MCF 10A (cell line): ENCODE measurements at regions not wholly inside any gene's neighbourhood (a gene's known extent, or its start where the extent isn't known, plus 50 kb on each side); places are given as distances from the start of the nearest gene placed in this dataset.

ENCODE experiments used
- BruUV-seq: library from RNA; stranded (reverse); fragments of 400-500 nt; replicated peaks from 2 replicates; lab custom pipeline; 2021; lab: Mats Ljungman, UMichigan
- CTCF ChIA-PET: fragments of 300-600 bp; sonication (Branson Sonifier 250); formaldehyde crosslinking; extraction: SDS; loops from one replicate; lab custom pipeline; 2021; ENCODE audit warnings: antibody characterized with exemption, inconsistent platforms; lab: Yijun Ruan, JAX
- POLR2A ChIA-PET: fragments of 300-600, 350-650 bp; sonication (Branson Sonifier 250); formaldehyde crosslinking; extraction: SDS; loops from one replicate; lab custom pipeline; 2020; ENCODE audit warnings: antibody characterized with exemption, inconsistent platforms; lab: Yijun Ruan, JAX
- DNase-seq: peaks from one replicate; pipeline ENCODE4 v3.0.0-alpha.2; 2018; ENCODE audit not compliant: unreplicated experiment
- H3K27ac Mint-ChIP-seq: one replicate; pipeline ENCODE4 v1.8.0; 2022; ENCODE audit warnings: mild to moderate bottlenecking, low read depth, mixed read lengths; ENCODE audit not compliant: unreplicated experiment
- H3K27me3 Mint-ChIP-seq: one replicate; pipeline ENCODE4 v1.8.0; 2022; ENCODE audit warnings: mixed read lengths; ENCODE audit not compliant: insufficient read depth, unreplicated experiment
- H3K36me3 Mint-ChIP-seq: one replicate; pipeline ENCODE4 v1.8.0; 2022; ENCODE audit warnings: mild to moderate bottlenecking, moderate library complexity, mixed read lengths; ENCODE audit not compliant: insufficient read depth, unreplicated experiment
- H3K4me1 Mint-ChIP-seq: one replicate; pipeline ENCODE4 v1.8.0; 2022; ENCODE audit warnings: mixed read lengths; ENCODE audit not compliant: insufficient read depth, unreplicated experiment
- H3K4me3 Mint-ChIP-seq: one replicate; pipeline ENCODE4 v1.8.0; 2022; ENCODE audit warnings: mild to moderate bottlenecking, moderate library complexity, mixed read lengths; ENCODE audit not compliant: unreplicated experiment
- H3K9me3 Mint-ChIP-seq: one replicate; pipeline ENCODE4 v1.8.0; 2022; ENCODE audit warnings: mixed read lengths; ENCODE audit not compliant: unreplicated experiment
- CTCF ChIP-seq: fragments of 200-600 bp; IDR thresholded peaks from one replicate; pipeline ENCODE4 v1.8.0; 2022; ENCODE audit warnings: antibody characterized with exemption, mild to moderate bottlenecking; ENCODE audit not compliant: unreplicated experiment
- intact Hi-C: fragments of 100-400 bp; cut with micrococcal nuclease; formaldehyde crosslinking; loops from 2 replicates; pipeline ENCODE4 v1.14.1; 2022

GRCh38 chr10:121338206-121338980, 259.9 kb downstream of the FGFR2 start:
- H3K4me3 Mint-ChIP-seq = no peak overlapping the region
- DNase-seq = no peak
- H3K36me3 Mint-ChIP-seq = no peaks in the 10 kb centered on the region
- H3K4me1 Mint-ChIP-seq = peaks cover 6% of the 10 kb centered on the region
- no peaks in the 10 kb centered on the region for H3K27me3 Mint-ChIP-seq
- H3K9me3 Mint-ChIP-seq = no peaks in the 10 kb centered on the region
- BruUV-seq = no TSS peak
- no peak overlapping the region for H3K27ac Mint-ChIP-seq
- intact Hi-C loops = no loop called here
- no peak for TF ChIP-seq CTCF
- POLR2A ChIA-PET = interaction anchor here (0.8 kb wide), 1 partner anchor 13 kb away, joined by 3 read pairs; no protein-coding TSS in a partner anchor
- CTCF ChIA-PET = interaction anchor here (0.7 to 1.0 kb wide), 2 partner anchors 26 to 80 kb away, joined by 3 read pairs; no protein-coding TSS in a partner anchor

- BruUV-seq = no TSS peak
- H3K27ac Mint-ChIP-seq = no peak overlapping the region
Observed at GRCh38 chr10:121339114-121339513, 259.1 kb downstream of the FGFR2 start.

GRCh38 chr10:121340271-121340831, 257.9 kb downstream of the FGFR2 start:
- ChIA-PET POLR2A (no interaction called here), CTCF (no interaction called here)
- intact Hi-C loops = no loop called here
- H3K9me3 Mint-ChIP-seq = no peaks in the 10 kb centered on the region
- no peak overlapping the region for H3K27ac Mint-ChIP-seq
- no peaks in the 10 kb centered on the region for H3K36me3 Mint-ChIP-seq
- no peak for DNase-seq
- H3K4me1 Mint-ChIP-seq = peaks cover 6% of the 10 kb centered on the region
- H3K4me3 Mint-ChIP-seq = no peak overlapping the region
- BruUV-seq = no TSS peak
- TF ChIP-seq CTCF = no peak
- no peaks in the 10 kb centered on the region for H3K27me3 Mint-ChIP-seq

More at GRCh38 chr10:121339114-121339513, 259.1 kb downstream of the FGFR2 start:
- Mint-ChIP-seq H3K4me1 (peaks cover 6% of the 10 kb centered on the region), H3K9me3 (no peaks in the 10 kb centered on the region), H3K4me3 (no peak overlapping the region), H3K36me3 (no peaks in the 10 kb centered on the region), H3K27me3 (no peaks in the 10 kb centered on the region)
- ChIA-PET POLR2A (interaction anchor here (0.8 kb wide), 1 partner anchor 14 kb away, joined by 3 read pairs; no protein-coding TSS in a partner anchor), CTCF (interaction anchor here (0.5 to 0.6 kb wide), 2 partner anchors 272 to 326 kb away, joined by 3 read pairs; no protein-coding TSS in a partner anchor)
- TF ChIP-seq CTCF = no peak
- intact Hi-C loops = no loop called here
- no peak for DNase-seq

- CTCF ChIA-PET = no interaction called here
- no peaks in the 10 kb centered on the region for H3K9me3 Mint-ChIP-seq
Observed at GRCh38 chr10:121351540-121351939, 246.7 kb downstream of the FGFR2 start.

More at GRCh38 chr10:121351540-121351939, 246.7 kb downstream of the FGFR2 start:
- Mint-ChIP-seq H3K27me3 (no peaks in the 10 kb centered on the region), H3K27ac (no peak overlapping the region), H3K4me3 (no peak overlapping the region), H3K36me3 (no peaks in the 10 kb centered on the region), H3K4me1 (no peaks in the 10 kb centered on the region)
- no peak for DNase-seq
- intact Hi-C loops = no loop called here
- POLR2A ChIA-PET = interaction anchor here (0.6 kb wide), 1 partner anchor 167 kb away, joined by 3 read pairs; no protein-coding TSS in a partner anchor
- no TSS peak for BruUV-seq
- TF ChIP-seq CTCF = no peak
